Stomach (tissue), 4 donors: ENCODE measurements at regions not wholly inside any gene's neighbourhood (a gene's known extent, or its start where the extent isn't known, plus 50 kb on each side); places are given as distances from the start of the nearest gene placed in this dataset.

Experiments
- CTCF ChIP-seq, 7 experiments: fragments of 450-650 bp in 4 of 7; fragments of 200-600 bp in 3 of 7; sonication (generic) in 3 of 7; IDR thresholded peaks; one replicate each; pipeline ENCODE4 v1.5.1; 2016 to 2019; ENCODE audit warnings: antibody characterized with exemption in 7 of 7, control low read depth in 2 of 7, mild to moderate bottlenecking in 1 of 7
- POLR2A ChIP-seq, 4 donors: fragments of 450-650 bp; IDR thresholded peaks; one replicate each; pipeline ENCODE4 v1.6.1; 2016; ENCODE audit warnings: antibody characterized with exemption in 4 of 4, control low read depth in 2 of 4, mild to moderate bottlenecking in 1 of 4, moderate library complexity in 1 of 4

GRCh38 chr2:226589043-226589442 is 210.6 kb downstream of the IRS1 start:
- TF ChIP-seq CTCF (IDR thresholded peaks at IDR 0.05) = no peak
- TF ChIP-seq POLR2A (IDR thresholded peaks at IDR 0.05) = no peak
